Activated naive CD8-positive, alpha-beta T cell treated with anti-CD3 and anti-CD28 coated beads, Interleukin-2, amount 50 U/mL, for 24 hours (primary cell): ENCODE measurements at regions not wholly inside any gene's neighbourhood (a gene's known extent, or its start where the extent isn't known, plus 50 kb on each side); places are given as distances from the start of the nearest gene placed in this dataset.

Experiments used
- ATAC-seq: fragments of 150-1000 bp; cut with Tn5 transposase; one replicate; pipeline ENCODE4 v1.10.0; 2021
- DNase-seq: peaks from one replicate; pipeline ENCODE4 v3.0.0; 2021
- H3K27ac Mint-ChIP-seq: one replicate; pipeline ENCODE4 v1.8.0; 2021; ENCODE audit warnings: mild to moderate bottlenecking, mixed read lengths
- H3K27me3 Mint-ChIP-seq: one replicate; pipeline ENCODE4 v1.8.0; 2021; ENCODE audit warnings: mixed read lengths
- H3K36me3 Mint-ChIP-seq: one replicate; pipeline ENCODE4 v1.8.0; 2021; ENCODE audit warnings: low read depth, mixed read lengths
- H3K4me1 Mint-ChIP-seq: one replicate; pipeline ENCODE4 v1.8.0; 2021; ENCODE audit warnings: mixed read lengths
- H3K4me3 Mint-ChIP-seq: one replicate; pipeline ENCODE4 v1.8.0; 2021; ENCODE audit warnings: mild to moderate bottlenecking, moderate library complexity, mixed read lengths
- H3K9me3 Mint-ChIP-seq: one replicate; pipeline ENCODE4 v1.8.0; 2021; ENCODE audit warnings: mixed read lengths

GRCh38 chr7:41885078-41885477, 182.2 kb upstream of the INHBA start:
- H3K36me3 Mint-ChIP-seq: peaks cover 28% of the 10 kb centered on the region
- H3K27ac Mint-ChIP-seq: no peak overlapping the region
- peaks cover 12% of the 10 kb centered on the region for H3K9me3 Mint-ChIP-seq
- no peak for DNase-seq
- no peak for ATAC-seq
- H3K4me3 Mint-ChIP-seq: no peak overlapping the region
- peaks cover 6% of the 10 kb centered on the region for H3K27me3 Mint-ChIP-seq
- peaks cover 90% of the 10 kb centered on the region for H3K4me1 Mint-ChIP-seq

GRCh38 chr7:41882745-41883420, 180.0 kb upstream of the INHBA start:
- Mint-ChIP-seq H3K27ac (peak overlapping the region; percentile 97), H3K36me3 (peaks cover 33% of the 10 kb centered on the region), H3K9me3 (peaks cover 19% of the 10 kb centered on the region), H3K4me1 (peaks cover 78% of the 10 kb centered on the region), H3K27me3 (peaks cover 3% of the 10 kb centered on the region), H3K4me3 (peak overlapping the region; percentile 64)
- ATAC-seq: no peak
- no peak for DNase-seq

- Mint-ChIP-seq H3K27ac (peak overlapping the region; percentile 97), H3K4me1 (peaks cover 74% of the 10 kb centered on the region), H3K9me3 (peaks cover 19% of the 10 kb centered on the region), H3K27me3 (no peaks in the 10 kb centered on the region), H3K36me3 (peaks cover 33% of the 10 kb centered on the region), H3K4me3 (peak overlapping the region; percentile 64)
- no peak for ATAC-seq
- no peak for DNase-seq
Measured at GRCh38 chr7:41882256-41882655, 179.4 kb upstream of the INHBA start.

- Mint-ChIP-seq H3K27ac (peak overlapping the region; percentile 97), H3K9me3 (peaks cover 19% of the 10 kb centered on the region), H3K36me3 (peaks cover 33% of the 10 kb centered on the region), H3K4me3 (peak overlapping the region; percentile 64), H3K4me1 (peaks cover 71% of the 10 kb centered on the region), H3K27me3 (peaks cover 3% of the 10 kb centered on the region)
- ATAC-seq (peak; percentile 95), DNase-seq (peak; percentile 79)
Measured at GRCh38 chr7:41881331-41882130, 178.6 kb upstream of the INHBA start.

- ATAC-seq (no peak), DNase-seq (no peak)
- H3K4me1 Mint-ChIP-seq: peaks cover 61% of the 10 kb centered on the region
- H3K4me3 Mint-ChIP-seq: no peak overlapping the region
- H3K36me3 Mint-ChIP-seq: peaks cover 33% of the 10 kb centered on the region
- H3K27me3 Mint-ChIP-seq: peaks cover 9% of the 10 kb centered on the region
- peak overlapping the region; percentile 97 for H3K27ac Mint-ChIP-seq
- H3K9me3 Mint-ChIP-seq: peaks cover 19% of the 10 kb centered on the region
Measured at GRCh38 chr7:41880107-41880506, 177.2 kb upstream of the INHBA start.

GRCh38 chr7:41879403-41879802, 176.5 kb upstream of the INHBA start:
- DNase-seq (no peak), ATAC-seq (no peak)
- peaks cover 15% of the 10 kb centered on the region for H3K27me3 Mint-ChIP-seq
- peaks cover 19% of the 10 kb centered on the region for H3K9me3 Mint-ChIP-seq
- peaks cover 33% of the 10 kb centered on the region for H3K36me3 Mint-ChIP-seq
- H3K4me1 Mint-ChIP-seq: peaks cover 60% of the 10 kb centered on the region
- no peak overlapping the region for H3K27ac Mint-ChIP-seq
- no peak overlapping the region for H3K4me3 Mint-ChIP-seq

GRCh38 chr7:41878309-41879295, 175.7 kb upstream of the INHBA start:
- no peak overlapping the region for H3K27ac Mint-ChIP-seq
- DNase-seq (no peak), ATAC-seq (no peak)
- H3K36me3 Mint-ChIP-seq: peaks cover 32% of the 10 kb centered on the region
- H3K4me3 Mint-ChIP-seq: no peak overlapping the region
- H3K27me3 Mint-ChIP-seq: peaks cover 18% of the 10 kb centered on the region
- H3K9me3 Mint-ChIP-seq: peaks cover 19% of the 10 kb centered on the region
- peaks cover 61% of the 10 kb centered on the region for H3K4me1 Mint-ChIP-seq

- Mint-ChIP-seq H3K9me3 (peaks cover 14% of the 10 kb centered on the region), H3K27me3 (peaks cover 30% of the 10 kb centered on the region), H3K4me1 (peaks cover 53% of the 10 kb centered on the region), H3K36me3 (peaks cover 21% of the 10 kb centered on the region), H3K27ac (no peak overlapping the region), H3K4me3 (no peak overlapping the region)
- DNase-seq (no peak), ATAC-seq (no peak)
Measured at GRCh38 chr7:41877118-41877517, 174.2 kb upstream of the INHBA start.

GRCh38 chr7:41875513-41875912, 172.6 kb upstream of the INHBA start:
- Mint-ChIP-seq H3K4me1 (peaks cover 50% of the 10 kb centered on the region), H3K27me3 (peaks cover 33% of the 10 kb centered on the region), H3K27ac (no peak overlapping the region), H3K4me3 (no peak overlapping the region), H3K9me3 (peaks cover 10% of the 10 kb centered on the region), H3K36me3 (peaks cover 6% of the 10 kb centered on the region)
- ATAC-seq (no peak), DNase-seq (no peak)

- H3K27ac Mint-ChIP-seq: no peak overlapping the region
- ATAC-seq (no peak), DNase-seq (no peak)
- H3K9me3 Mint-ChIP-seq: no peaks in the 10 kb centered on the region
- peaks cover 33% of the 10 kb centered on the region for H3K27me3 Mint-ChIP-seq
- no peaks in the 10 kb centered on the region for H3K36me3 Mint-ChIP-seq
- H3K4me1 Mint-ChIP-seq: peaks cover 53% of the 10 kb centered on the region
- H3K4me3 Mint-ChIP-seq: no peak overlapping the region
Measured at GRCh38 chr7:41874201-41874785, 171.4 kb upstream of the INHBA start.

GRCh38 chr7:41873741-41874140, 170.9 kb upstream of the INHBA start:
- H3K36me3 Mint-ChIP-seq: no peaks in the 10 kb centered on the region
- H3K9me3 Mint-ChIP-seq: no peaks in the 10 kb centered on the region
- ATAC-seq (no peak), DNase-seq (no peak)
- no peak overlapping the region for H3K27ac Mint-ChIP-seq
- H3K27me3 Mint-ChIP-seq: peaks cover 33% of the 10 kb centered on the region
- no peak overlapping the region for H3K4me3 Mint-ChIP-seq
- peaks cover 56% of the 10 kb centered on the region for H3K4me1 Mint-ChIP-seq

GRCh38 chr7:41872966-41873365, 170.1 kb upstream of the INHBA start:
- Mint-ChIP-seq H3K36me3 (no peaks in the 10 kb centered on the region), H3K4me1 (peaks cover 62% of the 10 kb centered on the region), H3K9me3 (no peaks in the 10 kb centered on the region), H3K4me3 (no peak overlapping the region), H3K27ac (no peak overlapping the region), H3K27me3 (peaks cover 36% of the 10 kb centered on the region)
- ATAC-seq: no peak
- no peak for DNase-seq

- peaks cover 8% of the 10 kb centered on the region for H3K9me3 Mint-ChIP-seq
- peak overlapping the region; percentile 42 for H3K4me3 Mint-ChIP-seq
- peaks cover 4% of the 10 kb centered on the region for H3K36me3 Mint-ChIP-seq
- H3K4me1 Mint-ChIP-seq: peaks cover 58% of the 10 kb centered on the region
- DNase-seq (no peak), ATAC-seq (peak; percentile 82)
- peak overlapping the region; percentile 62 for H3K27ac Mint-ChIP-seq
- H3K27me3 Mint-ChIP-seq: peaks cover 40% of the 10 kb centered on the region
Measured at GRCh38 chr7:41870461-41871138, 167.7 kb upstream of the INHBA start.
